GM12878 (cell line): ENCODE measurements at regions not wholly inside any gene's neighbourhood (a gene's known extent, or its start where the extent isn't known, plus 50 kb on each side); places are given as distances from the start of the nearest gene placed in this dataset.

Experiments
- ATAC-seq: fragments of 200-7000 bp; cut with Tn5 transposase; 3 replicates; pipeline ENCODE4 v1.9.1; 2020; ENCODE audit warnings: mild to moderate bottlenecking, moderate library complexity
- BruUV-seq: library from RNA; stranded (reverse); fragments of 400-500 nt; replicated peaks from 2 replicates; lab custom pipeline; 2021; lab: Mats Ljungman, UMichigan
- CTCF ChIA-PET: fragments of 300-600 bp; sonication (Branson Sonifier 250); formaldehyde crosslinking; extraction: SDS; loops from one replicate; lab custom pipeline; 2021; ENCODE audit warnings: inconsistent platforms; lab: Yijun Ruan, JAX
- POLR2A ChIA-PET: fragments of 350-600 bp; formaldehyde crosslinking; extraction: SDS; loops from one replicate; lab custom pipeline; 2021; ENCODE audit warnings: inconsistent platforms; lab: Charles Lee
- RAD21 ChIA-PET: fragments of 300-600 bp; sonication (Branson Sonifier 250); formaldehyde crosslinking; loops from one replicate; lab custom pipeline; 2023; ENCODE audit warnings: antibody characterized with exemption; ENCODE audit not compliant: unreplicated experiment; lab: Charles Lee
- SMC1A ChIA-PET: fragments of 300-600 bp; sonication (Branson Sonifier 250); formaldehyde crosslinking; loops from one replicate; lab custom pipeline; 2023; ENCODE audit not compliant: unreplicated experiment, uncharacterized antibody; lab: Charles Lee
- DNase-seq: peaks from one replicate; pipeline ENCODE4 v3.0.0-alpha.2; 2011; ENCODE audit warnings: low read depth, low spot score
- FAIRE-seq: peaks from 3 replicates; lab custom pipeline; 2011; peaks lifted over from hg19 to GRCh38; lab: Jason Lieb, UNC
- H2AFZ ChIP-seq: 2 replicates; pipeline ENCODE4 v1.6.0; 2011; ENCODE audit warnings: low read depth, low read length, control low read depth; ENCODE audit not compliant: control insufficient read depth
- H3K27ac ChIP-seq: 2 replicates; pipeline ENCODE4 v1.5.1; 2011; ENCODE audit warnings: control low read depth; ENCODE audit not compliant: control insufficient read depth, insufficient read depth
- H3K27me3 ChIP-seq, 2 experiments: replicated peaks in 1 of 2; 2 replicates each; pipeline versions ENCODE4 v1.6.0 to v1.6.1; 2011; ENCODE audit warnings: low read length in 1 of 2; ENCODE audit not compliant: control insufficient read depth in 2 of 2, insufficient read depth in 2 of 2
- H3K36me3 ChIP-seq, 2 experiments: 2 replicates each; pipeline ENCODE4 v1.5.1; 2011; ENCODE audit warnings: low read length in 1 of 2; ENCODE audit not compliant: control insufficient read depth in 2 of 2, insufficient read depth in 2 of 2
- H3K4me1 ChIP-seq: 2 replicates; pipeline ENCODE4 v1.6.1; 2011; ENCODE audit warnings: mild to moderate bottlenecking, low read length, moderate library complexity, mixed read lengths; ENCODE audit not compliant: control insufficient read depth, insufficient read depth
- H3K4me2 ChIP-seq: 2 replicates; pipeline ENCODE4 v1.6.0; 2011; ENCODE audit warnings: control low read depth; ENCODE audit not compliant: control insufficient read depth, insufficient read depth
- H3K4me3 ChIP-seq: fragments of 200-600 bp; sonication (generic); 2 replicates; pipeline ENCODE4 v1.5.1; 2016
- H3K79me2 ChIP-seq: 2 replicates; pipeline ENCODE4 v1.6.0; 2011; ENCODE audit warnings: low read length; ENCODE audit not compliant: control insufficient read depth, insufficient read depth
- H3K9ac ChIP-seq: 2 replicates; pipeline ENCODE4 v1.8.0; 2011; ENCODE audit warnings: low read length, control low read depth, mixed read lengths; ENCODE audit not compliant: control insufficient read depth, insufficient read depth
- H3K9me3 ChIP-seq: replicated peaks from 3 replicates; pipeline ENCODE4 v1.5.1; 2011; ENCODE audit warnings: mild to moderate bottlenecking, low read length; ENCODE audit not compliant: control insufficient read depth, insufficient read depth
- H4K20me1 ChIP-seq: 2 replicates; pipeline ENCODE4 v1.6.0; 2011; ENCODE audit not compliant: control insufficient read depth, insufficient read depth
- BCL11A ChIP-seq: IDR thresholded peaks from 2 replicates; pipeline ENCODE4 v1.6.1; 2011; ENCODE audit warnings: low read depth, low read length
- BMI1 ChIP-seq: fragments of 450-650 bp; IDR thresholded peaks from 2 replicates; pipeline ENCODE4 v1.6.1; 2016; ENCODE audit warnings: mild to moderate bottlenecking, moderate library complexity, borderline replicate concordance
- CBFB ChIP-seq: IDR thresholded peaks from 2 replicates; pipeline ENCODE4 v1.6.1; 2016; ENCODE audit warnings: antibody characterized with exemption, low read depth
- CEBPB ChIP-seq, 2 experiments: fragments of 150-350 bp in 1 of 2; IDR thresholded peaks; 2 replicates each; pipeline ENCODE4 v1.6.1; 2012 to 2014; ENCODE audit warnings: low read depth in 2 of 2, low read length in 2 of 2, borderline replicate concordance in 1 of 2, inconsistent platforms in 1 of 2
- CUX1 ChIP-seq: IDR thresholded peaks from 2 replicates; pipeline ENCODE4 v1.6.1; 2012; ENCODE audit warnings: improper control_type of control experiment, low read depth, low read length; ENCODE audit not compliant: insufficient replicate concordance
- E2F4 ChIP-seq: IDR thresholded peaks from 2 replicates; pipeline ENCODE4 v1.6.1; 2012; ENCODE audit warnings: low read depth, low read length, improper control_type of control experiment
- EZH2 ChIP-seq: IDR thresholded peaks from 2 replicates; pipeline ENCODE4 v1.6.1; 2012; ENCODE audit warnings: low read depth, mild to moderate bottlenecking, control low read depth, inconsistent platforms, low read length, borderline replicate concordance; ENCODE audit not compliant: control insufficient read depth
- FOS ChIP-seq: IDR thresholded peaks from 3 replicates; pipeline ENCODE4 v1.6.1; 2011; ENCODE audit warnings: borderline replicate concordance; ENCODE audit not compliant: insufficient read length; ENCODE audit errors: extremely low read depth
- GATAD2B ChIP-seq: fragments of 450-650 bp; conservative IDR thresholded peaks from 2 replicates; pipeline ENCODE4 v1.6.1; 2017; ENCODE audit warnings: low read depth, mild to moderate bottlenecking, moderate library complexity
- HDAC2 ChIP-seq: fragments of 200-600 bp; sonication (generic); IDR thresholded peaks from 2 replicates; pipeline ENCODE4 v1.6.1; 2017
- IRF4 ChIP-seq: IDR thresholded peaks from 2 replicates; pipeline ENCODE4 v1.6.1; 2011; ENCODE audit warnings: low read depth, low read length
- NBN ChIP-seq: fragments of 450-650 bp; IDR thresholded peaks from 2 replicates; pipeline ENCODE4 v1.6.1; 2016
- PBX3 ChIP-seq: IDR thresholded peaks from 2 replicates; pipeline ENCODE4 v1.6.1; 2011; ENCODE audit warnings: mild to moderate bottlenecking, low read depth, low read length, moderate library complexity; ENCODE audit not compliant: insufficient replicate concordance
- RAD21 ChIP-seq: IDR thresholded peaks from 2 replicates; pipeline ENCODE4 v1.6.1; 2011; ENCODE audit warnings: mild to moderate bottlenecking, low read depth, low read length, moderate library complexity; ENCODE audit not compliant: insufficient read depth
- RELA ChIP-seq: fragments of 450-650 bp; IDR thresholded peaks from 2 replicates; pipeline ENCODE4 v1.8.0; 2014; ENCODE audit warnings: borderline replicate concordance; ENCODE audit not compliant: partially characterized antibody
- SMAD1 ChIP-seq: fragments of 450-650 bp; IDR thresholded peaks from 2 replicates; pipeline ENCODE4 v1.6.1; 2018; ENCODE audit warnings: mild to moderate bottlenecking, low read depth; ENCODE audit not compliant: partially characterized antibody
- SMARCA5 ChIP-seq: fragments of 450-650 bp; IDR thresholded peaks from 2 replicates; pipeline ENCODE4 v1.6.1; 2017; ENCODE audit warnings: mild to moderate bottlenecking
- TCF3 ChIP-seq: IDR thresholded peaks from 2 replicates; pipeline ENCODE4 v1.6.1; 2012; ENCODE audit warnings: low read depth, mild to moderate bottlenecking, low read length, borderline replicate concordance; ENCODE audit not compliant: insufficient read depth
- ZSCAN29 ChIP-seq: fragments of 450-650 bp; IDR thresholded peaks from 2 replicates; pipeline ENCODE4 v1.6.1; 2017; ENCODE audit warnings: mild to moderate bottlenecking, moderate library complexity
- WGBS: methylation state at CpG from one replicate; pipeline ENCODE4 v1.1.6; 2016; ENCODE audit warnings: low lambda C conversion rate; ENCODE audit not compliant: insufficient replicate concordance, insufficient coverage; ENCODE audit errors: missing lambda C conversion rate; 5-methylcytosine and 5-hydroxymethylcytosine counted together
- in situ Hi-C: fragments of 300-500 bp; cut with MboI; formaldehyde crosslinking; loops from 9 replicates; pipeline ENCODE4 v1.14.3; 2018; ENCODE audit warnings: mixed read lengths
- intact Hi-C: fragments of 100-400 bp; cut with micrococcal nuclease; formaldehyde crosslinking; loops from one replicate; pipeline ENCODE4 v1.14.2; 2022; ENCODE audit not compliant: unreplicated experiment

GRCh38 chr13:50401049-50401505 is 385.8 kb downstream of the KCNRG start:
- ATAC-seq = no peak
- 36% methylated on average over 1 of the region's 1 CpG for WGBS
- H3K4me3 ChIP-seq = no peak overlapping the region
- no peaks in the 10 kb centered on the region for H4K20me1 ChIP-seq
- intact Hi-C loops = no loop called here
- peaks cover 0 to 3% of the 10 kb centered on the region in 2 experiments; a peak in 1 of 4 replicates for H3K27me3 ChIP-seq
- CTCF ChIA-PET = interaction anchor here (0.6 kb wide), 1 partner anchor 708 kb away, joined by 3 read pairs; no protein-coding TSS in a partner anchor
- POLR2A ChIA-PET = no interaction called here
- in situ Hi-C loops = no loop called here
- DNase-seq = no peak
- no peaks in the 10 kb centered on the region for H3K4me1 ChIP-seq
- FAIRE-seq = no peak
- TF ChIP-seq RELA (no peak), TCF3 (no peak), NBN (no peak), RAD21 (no peak), SMARCA5 (no peak), PBX3 (no peak), CBFB (no peak), HDAC2 (no peak), EZH2 (no peak), BCL11A (no peak), CUX1 (no peak), SMAD1 (no peak), BMI1 (no peak), FOS (no peak), CEBPB (IDR thresholded peaks at IDR 0.05; ENCODE audit: borderline replicate concordance in 1 of 2, low read depth in 2 of 2, low read length in 2 of 2) (no peak), ZSCAN29 (no peak), E2F4 (no peak), IRF4 (no peak), GATAD2B (no peak)
- no peaks in the 10 kb centered on the region; the same call in 2 of the 3 replicates for H3K9me3 ChIP-seq
- RAD21 ChIA-PET = no interaction called here
- BruUV-seq = no TSS peak
- no peak overlapping the region for H3K27ac ChIP-seq
- H3K79me2 ChIP-seq = no peaks in the 10 kb centered on the region
- no peaks in the 10 kb centered on the region for H3K36me3 ChIP-seq
- no peak overlapping the region for H3K9ac ChIP-seq
- no peak overlapping the region for H3K4me2 ChIP-seq
- SMC1A ChIA-PET = interaction anchor here (0.6 kb wide), 1 partner anchor 290 kb away, joined by 5 read pairs; no protein-coding TSS in a partner anchor
- no peak overlapping the region for H2AFZ ChIP-seq
